ENCODE measurements at regions not wholly inside any gene's neighbourhood (a gene's known extent, or its start where the extent isn't known, plus 50 kb on each side); places are given as distances from the start of the nearest gene placed in this dataset.

DNA sequence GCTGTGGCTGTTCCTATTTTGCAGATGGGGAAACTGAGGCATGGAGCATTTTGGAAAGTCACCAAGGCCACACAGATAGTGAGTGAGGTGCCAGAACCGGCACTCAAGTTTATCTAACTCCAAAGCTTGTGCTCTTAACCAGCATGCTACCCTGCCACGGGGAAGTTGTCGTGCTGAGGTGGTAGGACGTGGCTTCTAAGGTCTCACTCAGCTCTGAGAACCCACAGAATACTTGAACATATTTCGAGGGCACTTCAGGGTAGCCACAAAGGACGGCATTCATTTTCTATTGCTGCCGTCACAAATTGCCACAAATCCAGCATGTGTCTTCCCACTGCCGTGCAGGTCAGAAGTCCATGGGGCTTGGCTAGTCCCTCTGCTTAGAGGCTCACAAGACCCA lies 116.7 kb downstream of the OLFM1 start:
- no peaks in the 10 kb centered on the region for H3K36me3 Mint-ChIP-seq (ENCODE audit: low read depth, unreplicated experiment)
- H3K9me3 Mint-ChIP-seq (ENCODE audit: unreplicated experiment): no peaks in the 10 kb centered on the region
- H3K27ac Mint-ChIP-seq (ENCODE audit: unreplicated experiment): no peak overlapping the region
- no peak for DNase-seq (ENCODE audit: low spot score)
- no peak for TF ChIP-seq CTCF (IDR thresholded peaks at IDR 0.05; ENCODE audit: unreplicated experiment)
- no peak overlapping the region for H3K4me3 Mint-ChIP-seq (ENCODE audit: unreplicated experiment)
- peaks cover 4% of the 10 kb centered on the region for H3K27me3 Mint-ChIP-seq (ENCODE audit: unreplicated experiment)
- H3K4me1 Mint-ChIP-seq (ENCODE audit: unreplicated experiment): no peaks in the 10 kb centered on the region

GRCh38 chr9:135209136-135209535 lies 121.7 kb downstream of the OLFM1 start:
- peaks cover 3% of the 10 kb centered on the region for H3K27me3 Mint-ChIP-seq (ENCODE audit: unreplicated experiment)
- DNase-seq (ENCODE audit: low spot score): no peak
- H3K36me3 Mint-ChIP-seq (ENCODE audit: low read depth, unreplicated experiment): peaks cover 2% of the 10 kb centered on the region
- H3K9me3 Mint-ChIP-seq (ENCODE audit: unreplicated experiment): peaks cover 3% of the 10 kb centered on the region
- H3K27ac Mint-ChIP-seq (ENCODE audit: unreplicated experiment): no peak overlapping the region
- no peak overlapping the region for H3K4me3 Mint-ChIP-seq (ENCODE audit: unreplicated experiment)
- no peak for TF ChIP-seq CTCF (IDR thresholded peaks at IDR 0.05; ENCODE audit: unreplicated experiment)
- no peaks in the 10 kb centered on the region for H3K4me1 Mint-ChIP-seq (ENCODE audit: unreplicated experiment)

- Mint-ChIP-seq H3K27ac (ENCODE audit: unreplicated experiment) (no peak overlapping the region), H3K9me3 (ENCODE audit: unreplicated experiment) (peaks cover 3% of the 10 kb centered on the region), H3K4me1 (ENCODE audit: unreplicated experiment) (no peaks in the 10 kb centered on the region), H3K36me3 (ENCODE audit: low read depth, unreplicated experiment) (peaks cover 2% of the 10 kb centered on the region), H3K27me3 (ENCODE audit: unreplicated experiment) (peaks cover 3% of the 10 kb centered on the region), H3K4me3 (ENCODE audit: unreplicated experiment) (no peak overlapping the region)
- DNase-seq (ENCODE audit: low spot score): no peak
- TF ChIP-seq CTCF (IDR thresholded peaks at IDR 0.05; ENCODE audit: unreplicated experiment): no peak
Measured at GRCh38 chr9:135209852-135210251, 122.4 kb downstream of the OLFM1 start.

DNA sequence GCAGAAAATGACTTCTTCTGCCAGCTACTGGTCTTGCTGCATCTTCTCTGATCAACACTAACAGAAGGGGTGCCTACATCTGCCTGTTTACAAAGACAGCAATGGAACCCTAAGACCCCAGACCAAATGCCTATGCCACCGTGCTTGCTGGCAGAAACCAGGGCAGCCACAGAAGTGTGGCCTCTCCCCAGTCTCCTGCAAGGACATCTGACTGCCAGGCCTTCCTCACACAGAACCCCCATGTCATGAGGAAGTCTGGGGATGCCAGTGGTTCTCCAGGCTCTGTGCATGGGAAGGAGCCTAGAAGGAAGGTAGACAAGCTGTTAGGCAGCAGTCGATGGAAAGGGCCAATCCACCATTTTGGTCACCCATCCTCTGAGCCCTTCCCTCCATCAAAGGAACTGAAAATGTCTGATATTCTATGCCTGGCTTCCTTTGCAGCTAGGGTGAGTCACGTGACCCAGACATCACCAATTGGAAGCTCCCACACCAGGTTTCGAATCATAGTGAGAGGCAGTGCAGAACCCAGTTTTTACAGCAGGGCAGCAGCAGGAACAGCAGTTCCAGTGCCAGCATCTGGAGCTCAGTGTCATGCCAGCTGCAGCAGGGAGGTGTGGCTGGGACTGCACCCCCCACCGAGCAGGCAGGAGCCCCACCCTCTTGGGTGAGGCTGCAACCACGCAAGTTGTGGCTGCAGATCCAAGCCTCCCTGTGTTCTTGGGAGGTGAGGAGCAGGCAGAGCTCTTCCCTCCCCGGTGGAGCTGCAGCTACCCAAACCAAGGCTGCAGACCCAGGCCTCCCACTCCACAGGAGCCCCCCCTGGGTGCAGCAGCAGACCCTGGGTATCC lies 123.4 kb downstream of the OLFM1 start:
- Mint-ChIP-seq H3K27me3 (ENCODE audit: unreplicated experiment) (peaks cover 4% of the 10 kb centered on the region), H3K36me3 (ENCODE audit: low read depth, unreplicated experiment) (peaks cover 2% of the 10 kb centered on the region), H3K27ac (ENCODE audit: unreplicated experiment) (no peak overlapping the region), H3K4me1 (ENCODE audit: unreplicated experiment) (no peaks in the 10 kb centered on the region), H3K4me3 (ENCODE audit: unreplicated experiment) (no peak overlapping the region), H3K9me3 (ENCODE audit: unreplicated experiment) (peaks cover 3% of the 10 kb centered on the region)
- DNase-seq (ENCODE audit: low spot score): no peak
- TF ChIP-seq CTCF (IDR thresholded peaks at IDR 0.05; ENCODE audit: unreplicated experiment): no peak

DNA sequence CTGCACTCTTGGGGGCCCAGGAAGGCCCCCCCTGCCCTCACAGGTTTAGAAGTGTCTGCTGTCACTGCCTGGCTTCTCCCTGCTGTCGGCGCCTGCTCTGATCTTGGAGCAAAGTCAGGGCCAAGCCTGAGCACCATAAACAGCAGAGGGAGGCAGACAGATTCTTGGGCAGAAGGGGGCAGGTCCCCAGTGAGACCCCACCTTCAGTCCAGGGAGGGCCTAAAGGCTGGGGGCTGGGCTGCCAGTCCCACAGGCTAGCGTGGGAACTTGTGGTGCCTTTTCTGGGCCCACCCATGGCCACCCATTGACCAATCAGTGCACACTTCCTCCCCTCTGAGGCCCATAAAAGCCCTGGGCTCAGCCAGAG lies 124.0 kb downstream of the OLFM1 start:
- TF ChIP-seq CTCF (IDR thresholded peaks at IDR 0.05; ENCODE audit: unreplicated experiment): no peak
- Mint-ChIP-seq H3K27me3 (ENCODE audit: unreplicated experiment) (peaks cover 4% of the 10 kb centered on the region), H3K27ac (ENCODE audit: unreplicated experiment) (no peak overlapping the region), H3K4me1 (ENCODE audit: unreplicated experiment) (no peaks in the 10 kb centered on the region), H3K36me3 (ENCODE audit: low read depth, unreplicated experiment) (peaks cover 2% of the 10 kb centered on the region), H3K9me3 (ENCODE audit: unreplicated experiment) (peaks cover 3% of the 10 kb centered on the region), H3K4me3 (ENCODE audit: unreplicated experiment) (no peak overlapping the region)
- no peak for DNase-seq (ENCODE audit: low spot score)
